Adrenal gland (tissue), 5 donors: ENCODE measurements at regions not wholly inside any gene's neighbourhood (a gene's known extent, or its start where the extent isn't known, plus 50 kb on each side); places are given as distances from the start of the nearest gene placed in this dataset.

ENCODE experiments used
- POLR2A ChIP-seq, 2 donors: fragments of 450-650 bp; IDR thresholded peaks; one replicate each; pipeline ENCODE4 v1.6.1; 2017; ENCODE audit warnings: antibody characterized with exemption in 2 of 2, mild to moderate bottlenecking in 2 of 2, moderate library complexity in 1 of 2
- TF ChIP-seq, protein P1 (sequence below), 6 experiments: fragments of 450-650 bp in 4 of 6; fragments of 200-600 bp in 2 of 6; sonication (generic) in 1 of 6; IDR thresholded peaks; 1 replicate in 5 of 6; 2 replicates in 1 of 6; pipeline versions ENCODE4 v1.5.1 to v1.8.0; 2016 to 2021; ENCODE audit warnings: antibody characterized with exemption in 6 of 6, mild to moderate bottlenecking in 2 of 6, moderate library complexity in 1 of 6
- donor health status: DM: no; HTN: no; CAD: no.

DNA sequence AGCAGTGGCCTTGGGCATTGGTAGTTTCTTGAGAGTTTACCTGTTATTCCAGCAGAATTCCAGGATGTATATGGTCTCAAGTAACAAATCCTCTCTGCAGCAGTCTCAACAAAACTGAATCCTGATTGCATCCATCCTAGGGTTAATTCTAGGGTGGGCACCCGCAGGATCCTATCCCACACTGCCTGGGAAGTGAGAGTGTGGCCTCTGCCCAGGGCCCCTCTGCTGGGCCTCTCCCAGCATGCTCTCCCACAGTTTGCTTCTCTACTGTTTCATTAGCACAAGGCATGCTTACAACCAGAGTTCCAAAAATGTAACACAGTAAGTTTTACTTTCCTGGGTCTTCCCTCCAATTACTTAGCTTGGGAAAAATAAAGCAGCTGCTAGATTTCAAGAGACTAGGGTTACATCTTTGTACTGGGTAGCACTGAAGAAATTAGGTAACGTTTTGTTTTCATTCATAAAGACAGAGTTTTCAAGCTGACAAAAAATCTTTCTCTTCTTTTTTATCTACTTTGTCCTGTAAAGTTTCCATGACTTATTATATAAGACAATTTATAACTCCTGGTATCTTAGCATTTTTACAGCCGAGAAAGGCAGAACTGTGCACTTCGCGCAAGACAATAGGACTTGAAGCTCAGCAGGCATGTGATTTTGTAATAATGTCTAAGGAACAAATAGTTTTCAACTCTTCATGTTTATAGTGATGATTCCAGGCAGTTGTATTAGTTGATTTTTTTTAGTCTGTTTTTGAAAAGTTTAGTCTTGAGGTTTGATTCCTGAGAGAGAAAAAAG is 131.2 kb upstream of the PCDH18 start:
- TF ChIP-seq POLR2A (IDR thresholded peaks at IDR 0.05): no peak
- TF ChIP-seq, protein P1, sequence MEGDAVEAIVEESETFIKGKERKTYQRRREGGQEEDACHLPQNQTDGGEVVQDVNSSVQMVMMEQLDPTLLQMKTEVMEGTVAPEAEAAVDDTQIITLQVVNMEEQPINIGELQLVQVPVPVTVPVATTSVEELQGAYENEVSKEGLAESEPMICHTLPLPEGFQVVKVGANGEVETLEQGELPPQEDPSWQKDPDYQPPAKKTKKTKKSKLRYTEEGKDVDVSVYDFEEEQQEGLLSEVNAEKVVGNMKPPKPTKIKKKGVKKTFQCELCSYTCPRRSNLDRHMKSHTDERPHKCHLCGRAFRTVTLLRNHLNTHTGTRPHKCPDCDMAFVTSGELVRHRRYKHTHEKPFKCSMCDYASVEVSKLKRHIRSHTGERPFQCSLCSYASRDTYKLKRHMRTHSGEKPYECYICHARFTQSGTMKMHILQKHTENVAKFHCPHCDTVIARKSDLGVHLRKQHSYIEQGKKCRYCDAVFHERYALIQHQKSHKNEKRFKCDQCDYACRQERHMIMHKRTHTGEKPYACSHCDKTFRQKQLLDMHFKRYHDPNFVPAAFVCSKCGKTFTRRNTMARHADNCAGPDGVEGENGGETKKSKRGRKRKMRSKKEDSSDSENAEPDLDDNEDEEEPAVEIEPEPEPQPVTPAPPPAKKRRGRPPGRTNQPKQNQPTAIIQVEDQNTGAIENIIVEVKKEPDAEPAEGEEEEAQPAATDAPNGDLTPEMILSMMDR (IDR thresholded peaks at IDR 0.05): no peak
